ENCODE measurements at regions not wholly inside any gene's neighbourhood (a gene's known extent, or its start where the extent isn't known, plus 50 kb on each side); places are given as distances from the start of the nearest gene placed in this dataset.

DNA sequence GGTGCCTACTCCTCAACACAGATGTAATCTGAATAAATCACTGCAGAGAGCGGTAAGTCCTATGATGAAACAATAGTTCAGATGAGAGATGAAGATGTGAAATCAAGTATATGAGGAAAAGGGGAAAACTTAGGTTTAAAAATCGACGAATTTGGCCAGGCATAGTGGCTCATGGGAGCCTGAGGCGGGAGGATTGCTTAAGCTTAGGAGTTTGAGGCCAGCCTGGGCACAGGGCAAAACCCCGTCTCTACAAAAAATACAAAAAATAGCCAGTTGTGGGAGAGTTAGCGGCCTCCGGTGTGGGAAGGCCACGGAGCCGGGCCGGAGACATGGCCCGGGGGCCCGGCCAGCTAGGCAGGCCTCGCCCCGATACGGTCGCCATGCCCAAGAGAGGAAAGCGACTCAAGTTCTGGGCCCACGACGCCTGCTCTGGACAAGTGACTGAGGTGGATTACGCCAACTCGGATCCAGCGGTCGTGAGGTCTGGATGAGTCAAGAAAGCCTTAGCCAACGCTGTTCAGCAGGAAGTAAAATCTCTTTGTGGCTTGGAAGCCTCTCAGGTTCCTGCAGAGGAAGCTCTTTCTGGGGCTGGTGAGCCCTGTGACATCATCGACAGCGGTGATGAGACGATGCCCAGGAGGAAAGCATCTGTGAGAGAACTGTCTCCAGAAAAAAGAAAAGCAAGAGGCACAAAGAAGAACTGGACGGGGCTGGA, 62.8 kb upstream of the SUB1 start:
- ATAC-seq (peak; percentile 33), DNase-seq (peak in 1 of 4 donors; percentile 69)
- no peak for TF ChIP-seq POLR2A (IDR thresholded peaks at IDR 0.05)
- TF ChIP-seq, protein P1, sequence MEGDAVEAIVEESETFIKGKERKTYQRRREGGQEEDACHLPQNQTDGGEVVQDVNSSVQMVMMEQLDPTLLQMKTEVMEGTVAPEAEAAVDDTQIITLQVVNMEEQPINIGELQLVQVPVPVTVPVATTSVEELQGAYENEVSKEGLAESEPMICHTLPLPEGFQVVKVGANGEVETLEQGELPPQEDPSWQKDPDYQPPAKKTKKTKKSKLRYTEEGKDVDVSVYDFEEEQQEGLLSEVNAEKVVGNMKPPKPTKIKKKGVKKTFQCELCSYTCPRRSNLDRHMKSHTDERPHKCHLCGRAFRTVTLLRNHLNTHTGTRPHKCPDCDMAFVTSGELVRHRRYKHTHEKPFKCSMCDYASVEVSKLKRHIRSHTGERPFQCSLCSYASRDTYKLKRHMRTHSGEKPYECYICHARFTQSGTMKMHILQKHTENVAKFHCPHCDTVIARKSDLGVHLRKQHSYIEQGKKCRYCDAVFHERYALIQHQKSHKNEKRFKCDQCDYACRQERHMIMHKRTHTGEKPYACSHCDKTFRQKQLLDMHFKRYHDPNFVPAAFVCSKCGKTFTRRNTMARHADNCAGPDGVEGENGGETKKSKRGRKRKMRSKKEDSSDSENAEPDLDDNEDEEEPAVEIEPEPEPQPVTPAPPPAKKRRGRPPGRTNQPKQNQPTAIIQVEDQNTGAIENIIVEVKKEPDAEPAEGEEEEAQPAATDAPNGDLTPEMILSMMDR (IDR thresholded peaks at IDR 0.05): no peak

DNA sequence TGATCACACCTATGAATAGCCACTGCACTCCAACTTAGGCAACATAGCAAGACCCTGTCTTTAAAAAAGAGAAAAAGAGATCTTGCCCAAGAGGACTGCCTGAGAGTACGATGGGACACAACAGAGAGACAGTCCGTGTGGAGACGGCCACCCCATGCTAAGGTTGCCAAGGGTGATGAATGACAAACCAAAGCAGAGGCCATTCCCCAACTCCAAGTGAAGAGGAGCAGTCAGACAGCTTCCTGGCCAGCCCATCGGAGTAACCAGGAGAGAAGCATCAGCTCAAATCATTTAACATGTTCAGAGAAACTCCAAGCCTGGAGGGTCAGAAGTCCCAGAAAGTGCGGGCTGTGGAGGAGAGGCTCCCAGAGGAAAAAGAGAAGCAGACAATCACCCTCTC, 63.9 kb upstream of the SUB1 start:
- no peak for ATAC-seq
- intact Hi-C loops (cut with DNase I): no loop called here
- Histone ChIP-seq H3K36me3 (replicated peaks in 1 of 2; ENCODE audit: insufficient read depth in 1 of 2, low read depth in 2 of 2) (no peaks in the 10 kb centered on the region), H3K4me1 (no peaks in the 10 kb centered on the region), H3K4me3 (no peak overlapping the region), H3K27ac (no peak overlapping the region), H3K9me3 (no peaks in the 10 kb centered on the region), H3K27me3 (no peaks in the 10 kb centered on the region)
- DNase-seq: no peak
- TF ChIP-seq, protein P1 (IDR thresholded peaks at IDR 0.05): no peak
- TF ChIP-seq POLR2A (IDR thresholded peaks at IDR 0.05): no peak
- 46 to 65% methylated on average over 5 of the region's 5 CpGs for WGBS, 2 donors

More for the DNA sequence above, 62.8 kb upstream of the SUB1 start:
- WGBS, 2 donors: 61 to 80% methylated on average over 28 of the region's 28 CpGs
- Histone ChIP-seq H3K27ac (no peak overlapping the region), H3K36me3 (replicated peaks in 1 of 2; ENCODE audit: insufficient read depth in 1 of 2, low read depth in 2 of 2) (no peaks in the 10 kb centered on the region), H3K4me3 (no peak overlapping the region), H3K27me3 (no peaks in the 10 kb centered on the region), H3K4me1 (no peaks in the 10 kb centered on the region), H3K9me3 (no peaks in the 10 kb centered on the region)
- intact Hi-C loops (cut with DNase I): no loop called here

DNA sequence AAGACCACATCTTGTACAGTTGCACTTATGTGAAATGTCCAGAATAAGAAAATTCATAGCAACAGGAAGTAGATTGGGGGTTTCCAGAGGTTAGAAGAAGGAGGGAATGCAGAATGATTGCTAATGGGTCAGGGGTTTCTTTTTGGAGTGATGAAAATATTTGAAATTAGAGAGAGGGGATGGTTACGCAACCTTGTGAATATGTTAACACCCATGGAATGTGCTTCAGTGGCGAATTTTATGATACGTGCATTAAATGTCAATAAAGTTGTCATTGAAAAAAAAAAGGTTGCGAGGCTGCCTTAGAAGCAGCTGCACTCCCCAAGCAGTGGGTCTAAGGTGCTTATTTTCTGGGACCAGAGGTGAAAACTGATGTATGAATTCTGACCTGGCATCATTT, 64.4 kb upstream of the SUB1 start:
- intact Hi-C loops (cut with DNase I): no loop called here

DNA sequence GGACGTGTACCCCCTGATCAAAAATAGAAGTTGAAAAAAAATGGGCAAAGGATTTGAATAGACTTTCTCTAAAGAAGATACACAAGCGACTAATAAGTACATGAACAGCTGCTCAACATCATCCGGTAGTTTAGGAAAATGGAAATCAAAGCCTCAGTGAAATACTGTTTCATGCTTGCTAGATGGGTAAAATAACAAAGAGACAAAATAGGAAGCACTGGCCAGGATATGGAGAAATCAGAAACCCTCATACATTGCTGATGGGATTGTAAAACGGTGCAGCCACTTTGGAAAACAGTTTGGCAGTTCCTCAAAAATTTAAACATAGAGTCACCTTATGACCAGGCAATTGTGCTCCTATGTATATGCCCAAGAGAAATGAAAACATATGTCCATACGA, 65.0 kb upstream of the SUB1 start:
- intact Hi-C loops (cut with DNase I): no loop called here
- Histone ChIP-seq H3K9me3 (no peaks in the 10 kb centered on the region), H3K27ac (no peak overlapping the region), H3K36me3 (replicated peaks in 1 of 2; ENCODE audit: insufficient read depth in 1 of 2, low read depth in 2 of 2) (no peaks in the 10 kb centered on the region), H3K4me1 (no peaks in the 10 kb centered on the region), H3K27me3 (no peaks in the 10 kb centered on the region), H3K4me3 (no peak overlapping the region)
- ATAC-seq: no peak
- no peak for DNase-seq
- 30 to 34% methylated on average over 5 of the region's 5 CpGs for WGBS, 2 donors
- TF ChIP-seq POLR2A (IDR thresholded peaks at IDR 0.05): no peak
- TF ChIP-seq, protein P1 (IDR thresholded peaks at IDR 0.05): no peak

More for the DNA sequence above, 64.4 kb upstream of the SUB1 start:
- H3K27me3 ChIP-seq: no peaks in the 10 kb centered on the region
- WGBS, 2 donors: 69 to 79% methylated on average over 4 of the region's 4 CpGs
- ATAC-seq (no peak), DNase-seq (no peak)
- H3K4me1 ChIP-seq: no peaks in the 10 kb centered on the region
- H3K36me3 ChIP-seq (replicated peaks in 1 of 2; ENCODE audit: insufficient read depth in 1 of 2, low read depth in 2 of 2): no peaks in the 10 kb centered on the region
- H3K27ac ChIP-seq: no peak overlapping the region
- TF ChIP-seq, protein P1 (IDR thresholded peaks at IDR 0.05): no peak
- TF ChIP-seq POLR2A (IDR thresholded peaks at IDR 0.05): no peak
- H3K4me3 ChIP-seq: no peak overlapping the region
- no peaks in the 10 kb centered on the region for H3K9me3 ChIP-seq

DNA sequence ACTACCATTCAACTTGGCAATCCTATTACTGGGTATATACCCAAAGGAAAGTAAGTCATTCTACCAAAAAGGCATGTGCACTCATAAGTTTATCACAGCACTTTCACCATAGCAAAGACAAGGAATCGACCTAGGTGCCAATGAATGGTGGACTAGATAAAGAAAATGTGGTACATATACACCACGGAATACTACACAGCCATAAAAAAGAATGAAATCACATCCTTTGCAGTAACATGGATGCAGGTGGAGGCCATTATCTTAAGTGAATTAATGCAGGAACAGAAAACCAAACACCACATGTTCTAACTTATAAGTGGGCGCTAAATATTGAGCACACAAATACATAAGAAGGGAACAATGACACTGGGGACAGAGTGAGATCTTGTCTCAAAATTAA, 65.8 kb upstream of the SUB1 start:
- no peak for DNase-seq
- no peak for ATAC-seq
- no peaks in the 10 kb centered on the region for H3K36me3 ChIP-seq (replicated peaks in 1 of 2; ENCODE audit: insufficient read depth in 1 of 2, low read depth in 2 of 2)
- intact Hi-C loops (cut with DNase I): no loop called here
- H3K27ac ChIP-seq: no peak overlapping the region
- WGBS, 2 donors: 71 to 73% methylated on average over 3 of the region's 3 CpGs
- no peak for TF ChIP-seq POLR2A (IDR thresholded peaks at IDR 0.05)
- TF ChIP-seq, protein P1 (IDR thresholded peaks at IDR 0.05): no peak
- H3K4me1 ChIP-seq: no peaks in the 10 kb centered on the region
- H3K9me3 ChIP-seq: no peaks in the 10 kb centered on the region
- no peak overlapping the region for H3K4me3 ChIP-seq
- H3K27me3 ChIP-seq: no peaks in the 10 kb centered on the region

Measured in body of pancreas (tissue), 4 donors.